HG02840 (cell line): ENCODE measurements at regions not wholly inside any gene's neighbourhood (a gene's known extent, or its start where the extent isn't known, plus 50 kb on each side); places are given as distances from the start of the nearest gene placed in this dataset.
"Not testable (repeated sequence)": the region's sequence is repeated elsewhere in the genome, so short reads cannot be mapped to it uniquely, and the experiment has no call there.

Experiments
- ATAC-seq: cut with Tn5 transposase; IDR thresholded peaks from one replicate; pipeline ENCODE4 v1.9.1; 2021; ENCODE audit warnings: mild to moderate bottlenecking, moderate library complexity, moderate number of reproducible peaks; ENCODE audit not compliant: unreplicated experiment, low FRiP score

DNA sequence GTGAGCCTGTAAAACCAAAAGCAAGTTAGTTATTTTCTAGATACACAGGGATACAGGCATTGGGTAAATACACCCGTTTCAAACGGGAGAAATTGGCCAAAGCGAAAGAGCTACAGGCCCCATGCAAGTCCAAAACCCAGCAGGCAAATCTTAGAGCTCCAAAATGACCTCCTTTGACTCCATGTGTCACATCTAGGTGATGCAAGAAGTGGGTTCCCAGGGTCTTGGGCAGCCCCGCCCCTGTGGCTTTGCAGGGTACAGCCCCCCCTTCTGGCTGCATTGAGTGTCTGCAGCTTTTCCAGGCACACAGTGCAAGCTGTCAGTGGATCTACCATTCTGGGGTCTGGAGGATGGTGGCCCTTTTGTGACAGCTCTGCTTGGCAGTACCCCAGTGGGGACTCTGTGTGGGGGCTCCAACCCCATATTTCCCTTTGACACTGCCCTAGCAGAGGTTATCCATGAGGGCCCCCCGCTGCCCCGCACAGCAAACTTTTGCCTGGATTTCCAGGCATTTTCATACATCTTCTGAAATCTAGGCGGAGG is 1367.6 kb downstream of the CDH12 start:
- ATAC-seq: not testable (repeated sequence)

DNA sequence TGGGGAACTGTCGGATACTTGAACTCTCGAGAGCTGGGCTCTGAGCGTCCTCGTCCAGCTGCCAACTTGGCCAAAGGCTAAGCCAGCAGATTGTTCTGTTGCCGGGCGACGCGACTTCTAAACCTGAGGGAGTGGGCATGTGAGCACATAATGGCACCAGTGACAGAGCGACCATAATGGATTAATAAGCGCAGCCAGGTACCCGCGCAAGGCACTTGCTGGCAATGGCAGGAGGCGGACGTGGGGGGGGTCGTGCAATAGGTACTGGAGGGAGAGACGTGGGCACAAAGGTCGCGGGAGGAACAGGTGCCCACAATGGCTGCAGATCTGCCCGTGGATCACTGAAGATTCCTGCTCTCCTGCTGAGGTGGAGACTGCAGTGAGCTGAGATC is 1368.7 kb downstream of the CDH12 start:
- not testable (repeated sequence) for ATAC-seq

DNA sequence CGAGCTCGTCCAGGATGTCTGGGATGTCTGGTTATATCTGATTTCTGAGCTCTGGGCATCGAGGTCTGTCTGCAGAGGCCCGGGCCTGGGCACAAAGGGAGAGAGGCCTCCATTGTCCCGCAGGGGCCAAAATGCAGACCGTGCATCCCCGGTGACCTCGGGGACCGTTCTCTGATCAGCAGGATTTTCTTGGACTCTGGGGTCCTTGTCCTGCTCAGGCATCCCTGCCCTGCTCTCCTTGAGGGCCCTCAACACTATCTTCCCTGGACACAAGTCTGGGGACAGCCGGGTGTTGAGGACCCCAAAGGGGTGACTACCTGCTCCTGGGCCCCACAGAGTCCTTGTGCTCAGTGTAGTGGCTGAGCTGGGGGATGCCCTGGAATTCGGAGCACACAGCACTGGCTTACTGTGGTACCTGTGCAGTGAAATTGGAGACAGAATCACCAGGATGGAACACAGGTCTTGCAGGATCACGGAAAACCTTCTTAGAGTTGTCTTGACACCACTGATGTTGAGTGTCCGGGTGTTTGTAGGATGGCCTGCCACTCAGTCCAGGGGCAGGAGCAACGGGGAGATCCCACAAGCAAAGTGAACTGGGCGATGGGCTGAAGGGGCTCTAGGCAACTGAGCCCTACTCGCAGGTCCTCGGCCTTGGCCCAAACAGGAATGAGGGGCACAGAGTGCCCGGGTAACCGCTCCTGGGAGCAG is 1369.2 kb downstream of the CDH12 start:
- not testable (repeated sequence) for ATAC-seq

DNA sequence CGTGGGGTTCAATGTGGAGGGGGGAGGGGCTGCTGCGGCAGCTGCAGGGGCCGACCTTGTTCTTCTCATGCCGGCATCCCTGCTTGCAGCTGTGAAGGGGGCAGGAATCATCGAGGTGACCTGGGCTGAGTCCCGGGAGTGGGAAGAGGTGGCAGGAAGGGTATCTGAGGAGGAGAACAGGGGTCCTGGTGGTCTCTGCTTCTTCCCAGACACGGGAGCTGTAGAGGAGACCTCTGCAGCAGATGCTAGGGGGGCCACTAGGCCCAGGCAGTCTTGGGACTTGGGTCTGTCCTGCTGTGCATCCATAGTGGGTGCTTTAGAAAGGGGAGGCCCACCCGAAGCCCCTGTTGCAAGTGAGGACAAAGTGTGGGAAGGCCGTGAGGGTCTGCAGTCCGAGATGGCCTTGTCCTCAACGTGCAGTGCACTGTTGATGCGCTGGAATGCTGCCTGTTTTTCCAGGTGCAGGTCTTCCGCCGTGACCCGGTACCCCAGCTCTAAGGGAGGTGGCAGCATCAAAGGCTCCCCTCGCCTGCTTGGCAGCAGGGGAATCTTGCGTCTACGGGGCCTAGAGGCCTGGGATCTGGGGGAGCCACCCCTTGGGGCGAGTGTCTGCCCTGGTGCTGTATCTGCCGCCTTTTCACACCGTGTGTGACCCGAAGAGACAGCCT is 1370.0 kb downstream of the CDH12 start:
- ATAC-seq: not testable (repeated sequence)

DNA sequence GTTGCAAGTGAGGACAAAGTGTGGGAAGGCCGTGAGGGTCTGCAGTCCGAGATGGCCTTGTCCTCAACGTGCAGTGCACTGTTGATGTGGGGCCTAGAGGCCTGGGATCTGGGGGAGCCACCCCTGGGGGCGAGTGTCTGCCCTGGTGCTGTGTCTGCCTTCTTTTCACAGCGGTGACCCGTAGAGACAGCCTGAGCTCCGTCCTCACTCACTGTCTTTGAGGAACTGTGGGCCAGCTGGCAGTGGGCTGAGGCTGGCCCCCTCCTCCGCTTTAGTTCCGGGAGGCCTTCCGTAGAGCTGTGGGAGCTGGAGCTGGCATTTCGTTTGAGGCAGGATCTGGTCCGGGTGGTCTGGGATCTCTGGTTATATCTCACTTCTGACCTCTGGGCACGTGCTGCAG is 1370.6 kb downstream of the CDH12 start:
- ATAC-seq: not testable (repeated sequence)

DNA sequence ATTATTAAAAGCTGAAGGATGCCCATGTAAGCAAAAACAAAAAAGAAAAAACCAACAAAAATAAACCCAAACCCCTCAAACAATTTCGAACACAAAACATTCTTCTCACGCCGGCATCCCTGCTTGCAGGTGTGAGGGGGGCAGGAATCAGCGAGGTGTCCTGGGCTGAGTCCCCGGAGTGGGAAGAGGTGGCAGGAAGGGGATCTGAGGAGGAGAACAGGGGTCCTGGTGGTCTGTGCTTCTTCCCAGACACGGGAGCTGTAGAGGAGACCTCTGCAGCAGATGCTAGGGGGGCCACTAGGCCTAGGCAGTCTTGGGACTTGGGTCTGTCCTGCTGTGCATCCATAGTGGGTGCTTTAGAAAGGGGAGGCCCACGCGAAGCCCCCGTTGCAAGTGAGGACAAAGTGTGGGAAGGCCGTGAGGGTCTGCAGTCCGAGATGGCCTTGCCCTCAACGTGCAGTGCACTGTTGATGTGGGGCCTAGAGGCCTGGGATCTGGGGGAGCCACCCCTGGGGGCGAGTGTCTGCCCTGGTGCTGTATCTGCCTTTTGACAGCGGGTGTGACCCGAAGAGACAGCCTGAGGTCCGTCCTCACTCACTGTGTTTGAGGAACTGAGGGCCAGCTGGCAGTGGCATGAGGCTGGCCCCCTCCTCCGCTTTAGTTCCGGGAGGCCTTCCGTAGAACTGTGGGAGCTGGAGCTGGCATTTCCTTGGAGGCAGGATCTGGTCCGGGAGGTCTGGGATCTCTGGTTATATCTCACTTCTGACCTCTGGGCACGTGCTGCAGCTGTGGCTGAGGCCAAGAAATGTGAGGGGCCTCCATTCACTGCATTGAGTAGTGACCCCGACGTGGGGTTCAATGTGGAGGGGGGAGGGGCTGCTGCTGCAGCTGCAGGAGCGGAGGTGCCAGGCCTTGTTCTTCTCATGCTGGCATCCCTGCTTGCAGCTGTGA is 1371.5 kb downstream of the CDH12 start:
- ATAC-seq: not testable (repeated sequence)

DNA sequence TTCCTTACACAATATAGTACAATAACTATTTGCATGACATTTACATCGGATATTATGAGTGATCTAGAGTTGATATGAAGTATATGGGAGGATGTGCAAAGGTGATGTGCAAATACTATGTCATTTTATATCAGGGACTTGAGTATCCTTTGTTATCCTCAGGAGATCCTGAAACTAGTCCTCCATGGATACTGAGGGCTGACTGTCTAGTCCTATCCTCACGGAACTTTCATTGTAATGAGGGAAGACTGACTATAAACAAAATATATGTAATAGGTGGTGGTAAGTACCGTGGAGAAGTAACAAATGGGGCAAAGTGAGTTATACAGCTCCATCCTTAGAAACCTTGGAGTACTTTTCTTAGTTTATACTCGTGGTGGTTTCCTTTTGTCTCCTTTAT is 1373.1 kb downstream of the CDH12 start:
- ATAC-seq: not testable (repeated sequence)

DNA sequence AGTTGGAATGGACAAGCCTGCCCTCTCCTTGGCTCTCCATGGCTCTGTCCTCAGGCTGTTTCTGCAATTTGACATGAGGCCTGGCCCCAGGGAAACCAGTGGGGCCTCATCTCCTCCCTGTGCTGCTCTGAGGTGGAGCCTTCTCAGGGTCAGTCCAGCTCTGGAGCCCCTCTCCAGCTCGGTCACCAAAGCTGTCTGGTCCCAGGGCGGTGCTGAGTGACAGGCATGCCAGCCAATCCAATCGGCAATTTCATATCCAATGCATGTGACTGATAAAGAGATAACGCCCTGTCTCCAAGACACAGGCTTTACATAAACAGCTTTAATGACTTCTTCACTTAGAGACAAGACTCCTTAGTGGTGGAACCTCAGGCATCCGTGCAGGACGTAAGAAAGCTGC is 1379.2 kb downstream of the CDH12 start:
- not testable (repeated sequence) for ATAC-seq

DNA sequence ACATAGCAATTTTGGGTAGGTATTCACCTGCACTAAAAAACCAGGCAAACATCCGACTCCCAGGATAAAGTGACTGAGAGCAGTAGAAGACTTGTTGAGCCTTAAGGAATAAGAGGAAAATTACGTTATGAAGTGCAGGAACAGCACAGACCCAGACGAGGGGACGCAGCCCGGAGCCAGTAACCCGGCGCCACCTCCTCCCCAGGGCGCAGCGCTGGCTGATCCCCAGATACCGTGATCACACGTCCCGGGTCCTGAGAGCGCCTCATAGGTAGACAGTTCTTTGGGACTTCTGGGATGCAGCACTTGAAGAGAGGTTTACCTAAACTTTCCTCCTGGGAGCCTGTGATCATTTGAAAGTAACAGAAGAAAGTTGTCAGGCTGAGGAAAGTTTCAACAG is 1379.7 kb downstream of the CDH12 start:
- ATAC-seq: not testable (repeated sequence)

DNA sequence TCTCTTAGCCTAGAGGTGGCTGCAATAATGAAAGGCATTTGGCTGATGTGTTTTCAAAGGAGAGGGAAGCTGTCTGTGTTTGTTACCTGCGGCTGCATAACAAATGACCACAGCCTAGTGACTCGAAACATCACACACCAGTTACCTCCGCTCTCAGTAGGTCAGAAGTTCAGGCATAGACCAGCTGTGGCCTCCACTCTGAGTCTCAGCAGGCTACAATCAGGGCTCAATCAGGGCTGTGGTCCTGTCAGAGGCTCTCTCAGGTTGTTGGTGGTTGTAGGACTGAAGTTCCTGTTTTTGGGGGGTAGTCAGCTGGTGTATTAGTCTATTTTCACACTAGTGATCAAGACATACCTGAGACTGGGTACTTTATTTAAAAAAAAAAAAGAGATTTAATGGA is 1381.5 kb downstream of the CDH12 start:
- ATAC-seq: not testable (repeated sequence)

DNA sequence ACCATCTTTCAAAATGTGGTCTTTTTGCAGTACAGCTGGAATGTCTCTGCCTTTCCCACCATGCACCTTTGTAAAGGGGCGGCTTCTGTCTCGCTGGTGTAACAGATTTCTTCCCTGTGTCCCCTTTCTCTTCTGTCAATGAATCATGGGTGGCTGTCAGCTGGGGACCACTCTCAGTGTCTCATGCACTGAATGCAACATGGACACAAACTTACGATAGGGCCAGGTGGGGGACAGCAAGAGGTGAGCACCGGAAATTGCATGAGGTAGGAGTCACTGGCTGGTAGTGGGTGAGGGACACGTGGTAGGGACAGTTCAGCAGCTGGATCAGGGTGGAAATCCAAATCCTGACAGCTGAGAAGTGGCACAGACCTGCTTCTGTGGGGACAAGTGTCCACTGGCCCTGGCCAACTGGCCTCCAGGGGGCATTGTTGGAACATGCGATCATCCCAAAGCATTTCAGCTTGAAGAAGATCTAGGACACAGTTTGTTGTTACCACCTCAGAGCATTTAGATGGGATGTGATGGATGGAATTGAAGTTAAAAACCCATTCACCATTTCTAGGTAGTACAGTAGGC is 1383.5 kb downstream of the CDH12 start:
- not testable (repeated sequence) for ATAC-seq

DNA sequence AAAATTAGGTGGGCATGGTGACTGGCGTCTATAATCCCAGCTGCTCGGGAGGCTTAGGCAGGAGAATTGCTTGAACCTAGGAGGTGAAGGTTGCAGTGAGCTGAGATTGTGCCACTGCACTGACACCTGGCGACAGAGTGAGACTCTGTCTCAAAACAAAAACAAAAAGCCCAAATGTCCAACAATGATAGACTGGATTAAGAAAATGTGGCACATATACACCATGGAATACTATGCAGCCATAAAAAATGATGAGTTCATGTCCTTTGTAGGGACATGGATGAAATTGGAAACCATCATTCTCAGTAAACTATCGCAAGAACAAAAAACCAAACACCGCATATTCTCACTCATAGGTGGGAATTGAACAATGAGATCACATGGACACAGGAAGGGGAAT is 1385.6 kb downstream of the CDH12 start:
- not testable (repeated sequence) for ATAC-seq

DNA sequence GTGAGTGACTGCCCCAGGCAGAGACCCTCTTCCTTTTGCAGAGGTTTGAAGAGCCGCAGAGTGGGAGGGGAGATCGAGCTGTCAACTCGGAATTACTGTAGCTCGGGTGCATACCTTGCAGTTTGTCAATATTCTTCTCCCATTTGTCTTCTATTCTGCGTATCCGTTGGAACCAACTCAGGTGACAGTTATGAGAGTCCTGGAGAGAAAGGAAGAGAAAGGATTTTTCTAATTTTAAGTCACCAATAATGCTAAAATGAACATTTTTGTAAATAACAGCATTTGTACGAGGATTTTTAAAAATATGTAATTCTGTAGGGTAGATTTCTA is 1393.4 kb downstream of the CDH12 start:
- not testable (repeated sequence) for ATAC-seq

DNA sequence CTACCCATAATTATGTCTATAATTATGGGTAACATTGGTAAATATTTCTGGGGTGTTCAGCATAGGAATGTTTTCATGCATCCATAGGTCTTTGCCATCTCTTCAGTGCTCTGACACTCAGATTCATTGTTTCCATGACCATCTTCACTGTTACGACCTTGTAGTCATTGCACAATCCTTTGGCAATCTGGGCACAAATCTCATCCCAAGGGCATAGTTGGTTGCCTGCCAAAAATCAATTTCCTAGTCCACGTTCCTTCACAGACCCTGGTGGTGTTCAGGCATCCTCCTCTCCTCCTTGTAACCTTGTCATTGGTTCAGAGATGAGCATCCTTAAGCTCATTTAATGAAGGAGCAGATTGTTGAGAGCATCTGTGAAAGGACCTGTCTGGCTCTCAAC is 1400.7 kb downstream of the CDH12 start:
- ATAC-seq: no peak

DNA sequence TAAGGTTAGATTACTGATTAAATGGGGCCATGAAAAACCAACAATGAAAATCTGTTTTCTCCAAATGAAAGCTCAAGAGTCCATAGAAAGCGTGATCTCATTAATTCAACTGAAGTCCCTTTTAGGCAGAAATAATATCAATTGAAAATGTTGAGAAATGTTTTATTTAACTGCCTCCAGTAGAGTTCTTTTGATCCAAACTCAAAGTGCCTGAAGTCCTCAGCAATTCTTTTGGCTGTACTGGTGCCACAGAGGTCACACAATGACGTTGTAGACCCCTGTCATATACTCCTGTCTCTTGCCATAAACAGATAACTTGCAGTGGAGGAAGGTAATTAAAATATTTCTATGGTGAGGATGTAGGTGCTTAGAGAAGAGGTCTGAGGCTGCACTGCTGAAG is 1420.5 kb downstream of the CDH12 start:
- no peak for ATAC-seq

DNA sequence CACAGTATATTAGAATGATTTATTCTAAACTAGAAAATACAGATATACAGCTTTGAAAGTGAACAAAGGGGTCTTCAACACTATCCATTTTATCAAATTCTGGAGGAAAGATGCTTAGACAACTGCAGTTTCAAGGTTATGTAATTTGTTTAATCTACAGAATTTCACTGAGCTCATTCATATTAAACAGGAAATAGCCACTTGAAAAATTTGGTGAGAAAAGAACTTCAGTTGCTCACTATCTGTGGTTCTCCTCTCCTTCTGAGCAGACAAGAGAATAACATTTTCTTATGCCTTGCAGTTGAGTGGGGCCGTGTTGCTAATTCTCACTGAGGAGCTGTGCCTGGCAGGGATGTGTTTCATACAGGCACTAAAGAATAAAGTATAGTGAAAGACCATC is 1428.2 kb downstream of the CDH12 start:
- ATAC-seq: no peak

DNA sequence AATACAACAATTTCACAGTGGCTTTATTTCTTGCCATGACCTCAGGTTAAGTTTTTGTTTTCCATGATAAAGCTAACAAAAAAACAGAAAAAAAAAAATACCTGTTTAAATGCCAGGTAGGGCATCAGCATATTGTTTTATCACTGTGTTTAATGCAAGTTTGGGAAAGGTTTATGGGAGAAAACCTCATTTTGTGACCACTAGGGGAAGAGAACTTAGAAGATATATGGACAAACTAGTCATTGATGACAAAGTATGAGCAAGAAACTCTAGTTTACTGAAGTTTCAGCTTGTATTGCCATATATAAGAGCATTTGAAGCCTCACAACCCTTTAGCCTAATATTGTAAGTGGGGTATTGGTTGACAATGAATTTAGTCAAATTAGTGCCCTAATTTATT is 1431.4 kb upstream of the CDH18 start:
- no peak for ATAC-seq

DNA sequence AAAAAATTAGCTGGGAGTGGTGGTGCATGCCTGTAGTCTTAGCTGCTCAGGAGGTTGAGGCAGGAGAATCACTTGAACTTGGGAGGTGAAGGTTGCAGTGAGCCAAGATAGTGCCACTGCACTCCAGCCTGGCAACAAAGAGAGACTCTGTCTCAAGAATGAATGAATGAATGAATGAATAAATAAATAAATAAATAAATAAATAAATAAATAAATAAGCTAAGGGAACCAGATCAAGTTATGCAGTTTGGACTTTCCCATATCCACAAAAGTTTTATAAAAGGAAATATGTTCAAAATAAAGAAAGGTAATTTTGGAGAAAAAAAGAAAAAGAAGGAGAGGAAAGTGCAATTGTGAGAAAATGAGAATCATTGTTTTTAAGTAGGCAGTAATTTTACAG is 1414.1 kb upstream of the CDH18 start:
- ATAC-seq: not testable (repeated sequence)

DNA sequence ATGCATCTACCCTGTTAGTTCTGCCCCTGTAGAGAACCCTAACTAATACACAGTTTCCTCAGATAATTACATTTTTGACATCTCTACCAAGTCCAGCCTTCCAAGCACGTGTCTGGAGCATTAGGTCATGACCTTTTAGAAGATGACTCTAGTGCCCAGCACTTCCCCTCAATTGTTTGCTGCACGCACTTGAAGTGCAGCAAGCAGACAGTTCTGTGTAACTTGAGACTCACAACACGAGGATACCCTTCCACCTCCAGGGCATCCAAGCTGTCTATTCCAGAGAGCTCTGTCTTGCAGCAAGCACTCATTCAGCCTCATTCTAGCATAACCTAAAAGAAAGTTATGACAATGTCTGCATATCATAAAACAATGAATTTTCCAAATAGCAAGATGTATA is 1410.5 kb upstream of the CDH18 start:
- no peak for ATAC-seq

DNA sequence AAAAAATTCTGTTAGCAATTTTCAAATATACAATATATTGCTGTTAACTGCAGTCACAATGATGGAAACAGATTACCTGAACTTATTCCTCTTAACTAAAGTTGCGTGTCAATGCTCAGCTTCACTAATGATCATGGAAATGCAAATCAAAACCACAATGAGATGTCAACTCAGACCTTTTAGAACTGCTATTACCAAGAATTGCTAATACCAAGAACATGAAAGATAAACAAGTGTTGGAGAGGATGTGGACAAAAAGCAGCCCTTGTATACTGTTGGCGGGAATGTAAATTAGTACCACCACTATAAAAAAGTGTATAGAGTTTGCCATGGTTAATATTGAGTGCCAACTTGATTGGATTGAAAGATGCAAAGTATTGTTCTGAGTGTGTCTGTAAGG is 1409.7 kb upstream of the CDH18 start:
- no peak for ATAC-seq

DNA sequence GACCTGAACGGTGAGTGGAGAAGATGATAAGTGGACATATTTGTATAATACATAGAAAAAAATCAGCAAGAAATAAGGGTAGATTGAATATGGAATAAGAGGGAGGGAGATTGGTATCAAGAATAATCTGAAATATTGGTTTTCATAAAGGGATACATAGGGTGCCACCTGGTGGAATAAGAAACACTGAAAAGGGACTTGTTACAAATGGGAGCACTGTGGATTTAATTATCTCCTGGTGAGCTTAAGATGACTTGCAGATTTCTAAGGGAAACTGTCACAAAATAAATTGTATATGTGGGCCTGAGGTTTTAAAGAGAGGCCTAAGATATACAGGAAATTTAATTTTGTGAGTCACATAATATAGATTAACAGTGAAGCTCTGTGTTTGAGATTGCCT is 1403.5 kb upstream of the CDH18 start:
- ATAC-seq: no peak
